Peyer's patch (tissue), 4 donors: ENCODE measurements at regions not wholly inside any gene's neighbourhood (a gene's known extent, or its start where the extent isn't known, plus 50 kb on each side); places are given as distances from the start of the nearest gene placed in this dataset.

Experiments
- DNase-seq, 3 donors: peaks; one replicate each; pipeline ENCODE4 v3.0.0-alpha.2; 2017 to 2019
- H3K27ac ChIP-seq, 4 donors: fragments of 200-600 bp; sonication (generic); one replicate each; pipeline ENCODE4 v1.5.1; 2016 to 2019
- H3K27me3 ChIP-seq, 2 donors: fragments of 200-600 bp; sonication (generic); one replicate each; pipeline ENCODE4 v1.5.1; 2019
- H3K36me3 ChIP-seq, 3 donors: fragments of 200-600 bp; sonication (generic); one replicate each; pipeline ENCODE4 v1.5.1; 2016 to 2019
- H3K4me1 ChIP-seq, 4 donors: fragments of 200-600 bp; sonication (generic); one replicate each; pipeline ENCODE4 v1.5.1; 2016 to 2019
- H3K4me3 ChIP-seq, 4 donors: fragments of 200-600 bp; sonication (generic); 1 replicate in 3 of 4; 2 replicates in 1 of 4; pipeline ENCODE4 v1.5.1; 2016 to 2019; ENCODE audit warnings: mild to moderate bottlenecking in 1 of 4
- H3K9me3 ChIP-seq, 4 donors: fragments of 200-600 bp; sonication (generic); one replicate each; pipeline ENCODE4 v1.5.1; 2016 to 2019; ENCODE audit warnings: mild to moderate bottlenecking in 1 of 4
- POLR2A ChIP-seq, 2 donors: fragments of 450-650 bp; IDR thresholded peaks; one replicate each; pipeline ENCODE4 v1.5.1; 2017; ENCODE audit warnings: antibody characterized with exemption in 2 of 2, mild to moderate bottlenecking in 2 of 2, moderate library complexity in 2 of 2
- TF ChIP-seq, protein P1 (sequence below), 6 experiments: fragments of 450-650 bp in 4 of 6; fragments of 200-600 bp in 2 of 6; sonication (generic) in 1 of 6; IDR thresholded peaks; one replicate each; pipeline ENCODE4 v1.5.1; 2017 to 2019; ENCODE audit warnings: antibody characterized with exemption in 6 of 6, mild to moderate bottlenecking in 3 of 6, moderate library complexity in 1 of 6

GRCh38 chr7:51949726-51950644 is 633.4 kb upstream of the COBL start:
- H3K27me3 ChIP-seq: no peaks in the 10 kb centered on the region
- DNase-seq: no peak
- TF ChIP-seq POLR2A (IDR thresholded peaks at IDR 0.05): no peak
- TF ChIP-seq, protein P1, sequence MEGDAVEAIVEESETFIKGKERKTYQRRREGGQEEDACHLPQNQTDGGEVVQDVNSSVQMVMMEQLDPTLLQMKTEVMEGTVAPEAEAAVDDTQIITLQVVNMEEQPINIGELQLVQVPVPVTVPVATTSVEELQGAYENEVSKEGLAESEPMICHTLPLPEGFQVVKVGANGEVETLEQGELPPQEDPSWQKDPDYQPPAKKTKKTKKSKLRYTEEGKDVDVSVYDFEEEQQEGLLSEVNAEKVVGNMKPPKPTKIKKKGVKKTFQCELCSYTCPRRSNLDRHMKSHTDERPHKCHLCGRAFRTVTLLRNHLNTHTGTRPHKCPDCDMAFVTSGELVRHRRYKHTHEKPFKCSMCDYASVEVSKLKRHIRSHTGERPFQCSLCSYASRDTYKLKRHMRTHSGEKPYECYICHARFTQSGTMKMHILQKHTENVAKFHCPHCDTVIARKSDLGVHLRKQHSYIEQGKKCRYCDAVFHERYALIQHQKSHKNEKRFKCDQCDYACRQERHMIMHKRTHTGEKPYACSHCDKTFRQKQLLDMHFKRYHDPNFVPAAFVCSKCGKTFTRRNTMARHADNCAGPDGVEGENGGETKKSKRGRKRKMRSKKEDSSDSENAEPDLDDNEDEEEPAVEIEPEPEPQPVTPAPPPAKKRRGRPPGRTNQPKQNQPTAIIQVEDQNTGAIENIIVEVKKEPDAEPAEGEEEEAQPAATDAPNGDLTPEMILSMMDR (IDR thresholded peaks at IDR 0.05): no peak
- H3K27ac ChIP-seq: no peak overlapping the region
- no peaks in the 10 kb centered on the region for H3K9me3 ChIP-seq
- no peaks in the 10 kb centered on the region for H3K4me1 ChIP-seq
- H3K36me3 ChIP-seq: no peaks in the 10 kb centered on the region
- H3K4me3 ChIP-seq: no peak overlapping the region

DNA sequence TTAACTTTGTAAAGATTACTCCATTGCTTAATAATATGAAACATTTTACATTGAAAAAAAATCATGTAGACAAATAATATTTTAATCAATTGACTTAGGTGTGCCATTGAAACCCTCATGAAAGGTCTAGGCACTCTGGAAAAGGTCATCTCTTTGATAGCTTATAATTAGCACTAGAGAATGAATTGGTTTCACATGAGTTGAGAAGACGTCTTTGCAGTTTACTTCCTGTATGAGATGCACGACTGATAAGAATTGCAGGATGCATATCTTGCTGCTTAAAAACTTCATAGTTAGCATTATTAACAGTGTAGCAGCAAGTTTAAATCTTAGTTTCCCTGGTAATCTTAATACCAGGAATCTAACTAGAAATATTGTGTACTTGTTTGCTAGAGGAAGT is 614.2 kb upstream of the COBL start:
- TF ChIP-seq, protein P1 (IDR thresholded peaks at IDR 0.05): no peak
- no peak for TF ChIP-seq POLR2A (IDR thresholded peaks at IDR 0.05)
- no peaks in the 10 kb centered on the region for H3K36me3 ChIP-seq
- H3K27ac ChIP-seq: no peak overlapping the region

GRCh38 chr7:51929818-51930217 is 613.2 kb upstream of the COBL start:
- Histone ChIP-seq H3K9me3 (no peaks in the 10 kb centered on the region), H3K27ac (no peak overlapping the region), H3K36me3 (no peaks in the 10 kb centered on the region), H3K4me3 (no peak overlapping the region), H3K4me1 (no peaks in the 10 kb centered on the region), H3K27me3 (no peaks in the 10 kb centered on the region)
- TF ChIP-seq, protein P1 (IDR thresholded peaks at IDR 0.05): no peak
- DNase-seq: no peak

More for the DNA sequence above, 614.2 kb upstream of the COBL start:
- no peak for DNase-seq
- H3K4me1 ChIP-seq: no peaks in the 10 kb centered on the region
- no peak overlapping the region for H3K4me3 ChIP-seq
- no peaks in the 10 kb centered on the region for H3K27me3 ChIP-seq
- H3K9me3 ChIP-seq: no peaks in the 10 kb centered on the region

- Histone ChIP-seq H3K4me1 (no peaks in the 10 kb centered on the region), H3K27me3 (no peaks in the 10 kb centered on the region), H3K9me3 (no peaks in the 10 kb centered on the region), H3K4me3 (no peak overlapping the region), H3K27ac (no peak overlapping the region), H3K36me3 (no peaks in the 10 kb centered on the region)
- no peak for TF ChIP-seq POLR2A (IDR thresholded peaks at IDR 0.05)
- TF ChIP-seq, protein P1 (IDR thresholded peaks at IDR 0.05): no peak
- no peak for DNase-seq
Observed at GRCh38 chr7:51927738-51928137, 611.1 kb upstream of the COBL start.

DNA sequence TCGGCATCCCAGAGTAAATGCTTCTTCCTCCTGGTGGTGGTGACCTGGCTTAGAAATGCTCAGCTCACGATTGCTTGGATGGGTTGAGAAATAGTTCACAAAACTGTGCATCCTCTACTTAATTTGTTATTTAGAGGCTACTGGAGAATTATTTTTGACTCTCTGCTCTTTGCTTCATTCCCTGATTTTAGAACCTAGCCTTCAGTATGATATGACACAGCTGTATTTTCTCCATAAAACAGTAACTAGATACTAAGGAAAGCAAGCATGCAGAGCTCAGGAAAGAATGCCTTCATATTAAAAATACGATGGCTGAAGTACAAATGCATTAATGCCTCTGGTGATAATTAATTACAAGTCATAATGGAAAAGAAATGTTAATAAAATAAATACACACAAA is 602.0 kb upstream of the COBL start:
- no peaks in the 10 kb centered on the region for H3K36me3 ChIP-seq
- DNase-seq: no peak
- no peak for TF ChIP-seq POLR2A (IDR thresholded peaks at IDR 0.05)
- TF ChIP-seq, protein P1 (IDR thresholded peaks at IDR 0.05): no peak
- H3K27ac ChIP-seq: no peak overlapping the region
- no peaks in the 10 kb centered on the region for H3K9me3 ChIP-seq
- H3K4me3 ChIP-seq: no peak overlapping the region
- no peaks in the 10 kb centered on the region for H3K4me1 ChIP-seq
- H3K27me3 ChIP-seq: no peaks in the 10 kb centered on the region
